Activated CD4-positive, alpha-beta memory T cell treated with anti-CD3 and anti-CD28 coated beads for 36 hours (primary cell): ENCODE measurements at regions not wholly inside any gene's neighbourhood (a gene's known extent, or its start where the extent isn't known, plus 50 kb on each side); places are given as distances from the start of the nearest gene placed in this dataset.

Source experiments
- CTCF ChIA-PET: fragments of 350-600 bp; sonication (Branson Sonifier 250); formaldehyde crosslinking; loops from one replicate; lab custom pipeline; 2021; ENCODE audit warnings: antibody characterized with exemption, inconsistent platforms; lab: Charles Lee
- POLR2A ChIA-PET: fragments of 350-600 bp; sonication (Branson Sonifier 250); formaldehyde crosslinking; loops from one replicate; lab custom pipeline; 2021; ENCODE audit warnings: antibody characterized with exemption; lab: Charles Lee
- DNase-seq: peaks from one replicate; pipeline ENCODE4 v3.0.0-alpha.2; 2020
- H3K27ac Mint-ChIP-seq: one replicate; pipeline ENCODE4 v1.8.0; 2021; ENCODE audit warnings: mixed read lengths
- H3K27me3 Mint-ChIP-seq: one replicate; pipeline ENCODE4 v1.8.0; 2021; ENCODE audit warnings: mixed read lengths
- H3K36me3 Mint-ChIP-seq: one replicate; pipeline ENCODE4 v1.8.0; 2021; ENCODE audit warnings: mixed read lengths
- H3K4me1 Mint-ChIP-seq: one replicate; pipeline ENCODE4 v1.8.0; 2021; ENCODE audit warnings: low read depth, mixed read lengths
- H3K4me3 Mint-ChIP-seq: one replicate; pipeline ENCODE4 v1.8.0; 2021; ENCODE audit warnings: mild to moderate bottlenecking, mixed read lengths
- H3K9me3 Mint-ChIP-seq: one replicate; pipeline ENCODE4 v1.8.0; 2021; ENCODE audit warnings: mixed read lengths
- intact Hi-C: fragments of 100-400 bp; cut with micrococcal nuclease; formaldehyde crosslinking; loops from one replicate; pipeline ENCODE4 v1.15.1; 2023

GRCh38 chr2:21418456-21418855, 294.7 kb downstream of the TDRD15 start:
- Mint-ChIP-seq H3K4me1 (no peaks in the 10 kb centered on the region), H3K27ac (no peak overlapping the region), H3K36me3 (no peaks in the 10 kb centered on the region), H3K27me3 (no peaks in the 10 kb centered on the region), H3K9me3 (peaks cover 6% of the 10 kb centered on the region), H3K4me3 (no peak overlapping the region)
- CTCF ChIA-PET, result no interaction called here
- POLR2A ChIA-PET, result no interaction called here
- no peak for DNase-seq
- intact Hi-C loops, result no loop called here

GRCh38 chr2:21420553-21421335, 297.0 kb downstream of the TDRD15 start:
- H3K4me3 Mint-ChIP-seq, result no peak overlapping the region
- H3K9me3 Mint-ChIP-seq, result peaks cover 2% of the 10 kb centered on the region
- H3K36me3 Mint-ChIP-seq, result no peaks in the 10 kb centered on the region
- intact Hi-C loops, result no loop called here
- H3K27ac Mint-ChIP-seq, result no peak overlapping the region
- DNase-seq, result no peak
- CTCF ChIA-PET, result no interaction called here
- no peaks in the 10 kb centered on the region for H3K4me1 Mint-ChIP-seq
- no peaks in the 10 kb centered on the region for H3K27me3 Mint-ChIP-seq
- POLR2A ChIA-PET, result no interaction called here

DNA sequence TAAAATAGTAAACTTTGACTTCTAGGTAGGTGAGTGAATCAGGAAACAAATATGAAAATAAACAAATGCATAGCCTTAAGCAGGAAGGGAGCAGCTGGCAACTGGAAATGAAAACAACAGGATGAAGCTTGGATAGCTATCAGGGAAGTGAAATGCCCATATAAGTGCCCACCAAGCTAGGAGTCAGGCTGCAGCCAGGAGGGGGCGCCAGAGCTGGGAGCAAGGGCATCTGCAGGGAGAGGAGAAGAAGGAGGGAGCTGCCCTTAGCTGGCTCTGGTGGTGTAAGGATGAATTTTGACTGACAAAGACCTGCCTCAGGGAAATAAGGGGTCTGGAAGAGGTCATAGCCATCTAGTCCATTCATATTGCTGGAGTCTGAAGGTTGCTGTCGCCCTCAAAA, 298.3 kb downstream of the TDRD15 start:
- CTCF ChIA-PET, result no interaction called here
- POLR2A ChIA-PET, result no interaction called here
- H3K36me3 Mint-ChIP-seq, result no peaks in the 10 kb centered on the region
- no peak overlapping the region for H3K27ac Mint-ChIP-seq
- no peaks in the 10 kb centered on the region for H3K4me1 Mint-ChIP-seq
- H3K27me3 Mint-ChIP-seq, result no peaks in the 10 kb centered on the region
- intact Hi-C loops, result no loop called here
- peak; percentile 28 for DNase-seq
- no peak overlapping the region for H3K4me3 Mint-ChIP-seq
- peaks cover 4% of the 10 kb centered on the region for H3K9me3 Mint-ChIP-seq

GRCh38 chr2:21422724-21423522, 299.2 kb downstream of the TDRD15 start:
- H3K4me1 Mint-ChIP-seq, result no peaks in the 10 kb centered on the region
- H3K27ac Mint-ChIP-seq, result no peak overlapping the region
- H3K4me3 Mint-ChIP-seq, result no peak overlapping the region
- intact Hi-C loops, result no loop called here
- CTCF ChIA-PET, result no interaction called here
- H3K27me3 Mint-ChIP-seq, result no peaks in the 10 kb centered on the region
- no peaks in the 10 kb centered on the region for H3K36me3 Mint-ChIP-seq
- POLR2A ChIA-PET, result no interaction called here
- peaks cover 4% of the 10 kb centered on the region for H3K9me3 Mint-ChIP-seq
- DNase-seq, result no peak

GRCh38 chr2:21423854-21424253, 300.1 kb downstream of the TDRD15 start:
- H3K4me3 Mint-ChIP-seq, result no peak overlapping the region
- peaks cover 4% of the 10 kb centered on the region for H3K9me3 Mint-ChIP-seq
- DNase-seq, result no peak
- no peaks in the 10 kb centered on the region for H3K36me3 Mint-ChIP-seq
- no peaks in the 10 kb centered on the region for H3K27me3 Mint-ChIP-seq
- POLR2A ChIA-PET, result no interaction called here
- H3K4me1 Mint-ChIP-seq, result no peaks in the 10 kb centered on the region
- intact Hi-C loops, result no loop called here
- no peak overlapping the region for H3K27ac Mint-ChIP-seq
- CTCF ChIA-PET, result no interaction called here

GRCh38 chr2:21424375-21424774, 300.6 kb downstream of the TDRD15 start:
- H3K27me3 Mint-ChIP-seq, result no peaks in the 10 kb centered on the region
- no peak for DNase-seq
- no peaks in the 10 kb centered on the region for H3K4me1 Mint-ChIP-seq
- H3K9me3 Mint-ChIP-seq, result peaks cover 4% of the 10 kb centered on the region
- CTCF ChIA-PET, result no interaction called here
- POLR2A ChIA-PET, result no interaction called here
- no peak overlapping the region for H3K4me3 Mint-ChIP-seq
- intact Hi-C loops, result no loop called here
- no peak overlapping the region for H3K27ac Mint-ChIP-seq
- no peaks in the 10 kb centered on the region for H3K36me3 Mint-ChIP-seq

GRCh38 chr2:21427606-21428005, 303.8 kb downstream of the TDRD15 start:
- Mint-ChIP-seq H3K4me3 (no peak overlapping the region), H3K27me3 (no peaks in the 10 kb centered on the region), H3K9me3 (peaks cover 5% of the 10 kb centered on the region), H3K36me3 (no peaks in the 10 kb centered on the region), H3K4me1 (no peaks in the 10 kb centered on the region), H3K27ac (no peak overlapping the region)
- CTCF ChIA-PET, result no interaction called here
- POLR2A ChIA-PET, result no interaction called here
- no peak for DNase-seq
- intact Hi-C loops, result no loop called here

GRCh38 chr2:21428754-21429153, 305.0 kb downstream of the TDRD15 start:
- no peak for DNase-seq
- CTCF ChIA-PET, result no interaction called here
- no peak overlapping the region for H3K4me3 Mint-ChIP-seq
- POLR2A ChIA-PET, result no interaction called here
- H3K9me3 Mint-ChIP-seq, result peaks cover 5% of the 10 kb centered on the region
- H3K27ac Mint-ChIP-seq, result no peak overlapping the region
- intact Hi-C loops, result no loop called here
- no peaks in the 10 kb centered on the region for H3K27me3 Mint-ChIP-seq
- H3K4me1 Mint-ChIP-seq, result no peaks in the 10 kb centered on the region
- no peaks in the 10 kb centered on the region for H3K36me3 Mint-ChIP-seq

DNA sequence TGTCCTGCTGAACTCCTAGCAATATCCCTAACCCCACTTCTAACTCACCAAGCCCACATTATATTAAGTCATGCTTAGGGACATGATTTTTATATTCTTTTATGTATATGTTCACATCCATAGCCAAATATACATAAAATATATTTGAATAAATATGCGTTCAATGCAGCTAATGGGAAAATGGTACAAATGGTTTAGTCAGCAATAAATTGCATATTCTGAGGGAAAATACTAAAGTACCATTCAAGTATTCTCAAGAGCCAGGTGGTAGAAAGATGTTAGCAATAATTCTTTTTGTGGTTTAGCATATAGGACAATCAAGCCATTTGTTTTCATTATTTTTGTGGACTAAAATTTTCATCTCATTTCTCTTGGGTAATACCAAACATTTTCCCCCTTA, 306.0 kb downstream of the TDRD15 start:
- H3K27ac Mint-ChIP-seq, result no peak overlapping the region
- H3K4me1 Mint-ChIP-seq, result no peaks in the 10 kb centered on the region
- no peaks in the 10 kb centered on the region for H3K27me3 Mint-ChIP-seq
- no peak overlapping the region for H3K4me3 Mint-ChIP-seq
- peaks cover 8% of the 10 kb centered on the region for H3K9me3 Mint-ChIP-seq
- CTCF ChIA-PET, result no interaction called here
- DNase-seq, result no peak
- H3K36me3 Mint-ChIP-seq, result no peaks in the 10 kb centered on the region
- POLR2A ChIA-PET, result no interaction called here
- intact Hi-C loops, result no loop called here

DNA sequence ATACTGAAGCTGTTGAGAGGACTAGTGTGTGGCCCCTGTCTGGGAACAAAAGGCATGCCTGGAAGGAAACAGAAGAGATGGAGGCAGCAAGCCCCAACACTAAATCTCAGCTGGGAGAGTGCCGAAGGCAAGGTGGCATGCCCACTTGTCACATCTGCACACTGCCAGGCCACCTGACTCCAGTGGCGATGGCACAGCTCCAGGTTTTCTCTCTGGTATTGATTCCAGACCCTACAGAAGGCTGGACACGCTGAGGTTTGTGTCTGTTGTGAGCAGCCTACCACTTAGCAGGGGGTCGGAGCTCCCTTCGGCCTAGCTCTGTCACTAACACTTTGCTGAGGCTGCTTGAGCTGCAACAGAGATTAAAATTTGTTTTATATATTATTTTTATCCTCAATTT, 307.3 kb downstream of the TDRD15 start:
- Mint-ChIP-seq H3K4me1 (no peaks in the 10 kb centered on the region), H3K27me3 (no peaks in the 10 kb centered on the region), H3K9me3 (peaks cover 8% of the 10 kb centered on the region), H3K27ac (no peak overlapping the region), H3K36me3 (no peaks in the 10 kb centered on the region), H3K4me3 (no peak overlapping the region)
- DNase-seq, result no peak
- ChIA-PET CTCF (no interaction called here), POLR2A (no interaction called here)
- intact Hi-C loops, result no loop called here

GRCh38 chr2:21438949-21439348, 315.2 kb downstream of the TDRD15 start:
- Mint-ChIP-seq H3K36me3 (no peaks in the 10 kb centered on the region), H3K27me3 (no peaks in the 10 kb centered on the region), H3K4me1 (no peaks in the 10 kb centered on the region), H3K9me3 (peaks cover 10% of the 10 kb centered on the region), H3K27ac (no peak overlapping the region), H3K4me3 (no peak overlapping the region)
- CTCF ChIA-PET, result no interaction called here
- POLR2A ChIA-PET, result no interaction called here
- no peak for DNase-seq
- intact Hi-C loops, result no loop called here

GRCh38 chr2:21441442-21441841, 317.7 kb downstream of the TDRD15 start:
- CTCF ChIA-PET, result no interaction called here
- Mint-ChIP-seq H3K27me3 (no peaks in the 10 kb centered on the region), H3K27ac (no peak overlapping the region), H3K4me3 (no peak overlapping the region), H3K36me3 (no peaks in the 10 kb centered on the region), H3K9me3 (peaks cover 8% of the 10 kb centered on the region), H3K4me1 (no peaks in the 10 kb centered on the region)
- intact Hi-C loops, result no loop called here
- POLR2A ChIA-PET, result no interaction called here
- DNase-seq, result no peak
